HEK293T (cell line): ENCODE measurements at regions not wholly inside any gene's neighbourhood (a gene's known extent, or its start where the extent isn't known, plus 50 kb on each side); places are given as distances from the start of the nearest gene placed in this dataset.

Source experiments
- CTCF ChIA-PET: fragments of 350-600 bp; formaldehyde crosslinking; extraction: SDS; loops from one replicate; lab custom pipeline; 2021; ENCODE audit warnings: antibody characterized with exemption, inconsistent platforms; lab: Yijun Ruan, JAX
- POLR2A ChIA-PET: fragments of 350-600 bp; formaldehyde crosslinking; extraction: SDS; loops from one replicate; lab custom pipeline; 2020; ENCODE audit warnings: antibody characterized with exemption, inconsistent platforms; lab: Yijun Ruan, JAX
- DNase-seq: peaks from one replicate; pipeline ENCODE4 v3.0.0; 2012; ENCODE audit warnings: mixed read lengths; ENCODE audit errors: extremely low spot score
- ARNT ChIP-seq: fragments of 450-650 bp; IDR thresholded peaks from 2 replicates; pipeline ENCODE4 v1.6.1; 2017; ENCODE audit warnings: mild to moderate bottlenecking
- BHLHE40 ChIP-seq: fragments of 450-650 bp; IDR thresholded peaks from 2 replicates; pipeline ENCODE4 v1.6.1; 2016; ENCODE audit warnings: mild to moderate bottlenecking, moderate library complexity, borderline replicate concordance
- CTBP1 ChIP-seq: fragments of 450-650 bp; IDR thresholded peaks from 2 replicates; pipeline ENCODE4 v1.6.1; 2016; ENCODE audit warnings: borderline replicate concordance
- ELF4 ChIP-seq: fragments of 450-650 bp; IDR thresholded peaks from 2 replicates; pipeline ENCODE4 v1.6.1; 2017; ENCODE audit warnings: antibody characterized with exemption
- FOXA1 ChIP-seq: fragments of 450-650 bp; IDR thresholded peaks from 2 replicates; pipeline ENCODE4 v1.6.1; 2016; ENCODE audit warnings: mild to moderate bottlenecking
- FOXK2 ChIP-seq: fragments of 450-650 bp; IDR thresholded peaks from 2 replicates; pipeline ENCODE4 v1.6.1; 2016; ENCODE audit warnings: mild to moderate bottlenecking
- FOXM1 ChIP-seq: fragments of 450-650 bp; IDR thresholded peaks from 2 replicates; pipeline ENCODE4 v1.6.1; 2017; ENCODE audit warnings: mild to moderate bottlenecking, borderline replicate concordance
- HDGF ChIP-seq: fragments of 450-650 bp; IDR thresholded peaks from 2 replicates; pipeline ENCODE4 v1.6.1; 2017; ENCODE audit warnings: antibody characterized with exemption, borderline replicate concordance
- L3MBTL2 ChIP-seq: fragments of 450-650 bp; conservative IDR thresholded peaks from 2 replicates; pipeline ENCODE4 v1.6.1; 2016; ENCODE audit warnings: mild to moderate bottlenecking
- LEF1 ChIP-seq: fragments of 450-650 bp; IDR thresholded peaks from 2 replicates; pipeline ENCODE4 v1.6.1; 2017; ENCODE audit warnings: mild to moderate bottlenecking, borderline replicate concordance
- NFRKB ChIP-seq: fragments of 450-650 bp; IDR thresholded peaks from 2 replicates; pipeline ENCODE4 v1.6.1; 2016; ENCODE audit warnings: mild to moderate bottlenecking, moderate library complexity
- PKNOX1 ChIP-seq: fragments of 450-650 bp; IDR thresholded peaks from 2 replicates; pipeline ENCODE4 v1.6.1; 2016
- SP1 ChIP-seq: fragments of 450-650 bp; IDR thresholded peaks from 2 replicates; pipeline ENCODE4 v1.6.1; 2017
- SUZ12 ChIP-seq: fragments of 450-650 bp; IDR thresholded peaks from 2 replicates; pipeline ENCODE4 v1.6.1; 2016; ENCODE audit warnings: mild to moderate bottlenecking
- TARDBP ChIP-seq: fragments of 450-650 bp; IDR thresholded peaks from 2 replicates; pipeline ENCODE4 v1.6.1; 2016
- ZNF384 ChIP-seq: fragments of 450-650 bp; IDR thresholded peaks from 2 replicates; pipeline ENCODE4 v1.6.1; 2016

- TF ChIP-seq SP1 (no peak), ZNF384 (no peak), BHLHE40 (no peak), LEF1 (no peak), FOXM1 (no peak), PKNOX1 (no peak), FOXA1 (no peak), ELF4 (no peak), ARNT (no peak), FOXK2 (no peak), SUZ12 (no peak), NFRKB (no peak), CTBP1 (no peak), HDGF (no peak), TARDBP (no peak), L3MBTL2 (no peak)
- DNase-seq, result no peak
- POLR2A ChIA-PET, result no interaction called here
- CTCF ChIA-PET, result no interaction called here
Observed at GRCh38 chr12:127588249-127588648, 678.7 kb upstream of the TMEM132C start.

- TF ChIP-seq HDGF (no peak), ZNF384 (no peak), CTBP1 (no peak), ARNT (no peak), LEF1 (no peak), SUZ12 (no peak), SP1 (no peak), FOXM1 (no peak), TARDBP (no peak), PKNOX1 (no peak), NFRKB (no peak)
- POLR2A ChIA-PET, result no interaction called here
- DNase-seq, result no peak
- CTCF ChIA-PET, result no interaction called here
Observed at GRCh38 chr12:127589541-127589940, 677.4 kb upstream of the TMEM132C start.

- no peak for DNase-seq
- POLR2A ChIA-PET, result no interaction called here
- CTCF ChIA-PET, result no interaction called here
- TF ChIP-seq LEF1 (no peak), BHLHE40 (no peak), SP1 (no peak), L3MBTL2 (no peak), HDGF (no peak), SUZ12 (no peak), ZNF384 (no peak), FOXA1 (no peak), TARDBP (no peak)
Observed at GRCh38 chr12:127590868-127591267, 676.1 kb upstream of the TMEM132C start.

- POLR2A ChIA-PET, result no interaction called here
- no peak for DNase-seq
- TF ChIP-seq PKNOX1 (no peak), FOXM1 (no peak), TARDBP (no peak), FOXA1 (no peak), ZNF384 (no peak), L3MBTL2 (no peak), BHLHE40 (no peak), HDGF (no peak), ARNT (no peak), FOXK2 (no peak), ELF4 (no peak), LEF1 (no peak), SUZ12 (no peak)
- CTCF ChIA-PET, result no interaction called here
Observed at GRCh38 chr12:127592245-127592644, 674.7 kb upstream of the TMEM132C start.

- no peak for TF ChIP-seq SUZ12
- TF ChIP-seq BHLHE40, result no peak
- TF ChIP-seq ELF4, result no peak
- TF ChIP-seq FOXK2, result no peak
- no peak for TF ChIP-seq SP1
- TF ChIP-seq FOXM1, result no peak
- no peak for TF ChIP-seq HDGF
- TF ChIP-seq L3MBTL2, result no peak
- no peak for TF ChIP-seq ARNT
- no peak for TF ChIP-seq TARDBP
- no peak for TF ChIP-seq ZNF384
- TF ChIP-seq PKNOX1, result no peak
- TF ChIP-seq FOXA1, result no peak
- no peak for TF ChIP-seq CTBP1
- TF ChIP-seq LEF1, result no peak
- DNase-seq, result no peak
- CTCF ChIA-PET, result no interaction called here
- POLR2A ChIA-PET, result no interaction called here
Observed at GRCh38 chr12:127594351-127594970, 672.5 kb upstream of the TMEM132C start.
